Gastroesophageal sphincter (tissue), 4 donors: ENCODE measurements at regions not wholly inside any gene's neighbourhood (a gene's known extent, or its start where the extent isn't known, plus 50 kb on each side); places are given as distances from the start of the nearest gene placed in this dataset.
"Not testable (repeated sequence)": the region's sequence is repeated elsewhere in the genome, so short reads cannot be mapped to it uniquely, and the experiment has no call there.

Experiments
- ATAC-seq: fragments of 150-250 bp; one replicate; pipeline ENCODE4 v1.9.1; 2016; ENCODE audit warnings: mild to moderate bottlenecking, moderate library complexity
- H3K27ac ChIP-seq, 4 donors: fragments of 200-600 bp; sonication (generic) in 3 of 4; 1 replicate in 3 of 4; 2 replicates in 1 of 4; pipeline ENCODE4 v1.5.1; 2016 to 2019
- H3K27me3 ChIP-seq: fragments of 200-600 bp; sonication (generic); one replicate; pipeline ENCODE4 v1.5.1; 2019
- H3K36me3 ChIP-seq, 2 donors: fragments of 200-600 bp; sonication (generic); one replicate each; pipeline ENCODE4 v1.5.1; 2019; ENCODE audit warnings: control low read depth in 1 of 2
- H3K4me1 ChIP-seq, 3 donors: fragments of 200-600 bp; sonication (generic); 1 replicate in 2 of 3; 2 replicates in 1 of 3; pipeline ENCODE4 v1.5.1; 2016 to 2019; ENCODE audit warnings: control low read depth in 2 of 3
- H3K4me3 ChIP-seq, 2 donors: fragments of 200-600 bp; sonication (generic); one replicate each; pipeline ENCODE4 v1.5.1; 2019; ENCODE audit warnings: mild to moderate bottlenecking in 1 of 2, moderate library complexity in 1 of 2
- H3K9me3 ChIP-seq, 3 donors: fragments of 200-600 bp; sonication (generic); one replicate each; pipeline ENCODE4 v1.5.1; 2017 to 2019; ENCODE audit warnings: control low read depth in 2 of 3
- EP300 ChIP-seq: sonication (generic); formaldehyde crosslinking; IDR thresholded peaks from one replicate; pipeline ENCODE4 v1.6.1; 2017; ENCODE audit warnings: antibody characterized with exemption, mild to moderate bottlenecking
- POLR2A ChIP-seq, 2 donors: fragments of 450-650 bp; IDR thresholded peaks; one replicate each; pipeline ENCODE4 v1.6.1; 2017; ENCODE audit warnings: antibody characterized with exemption in 2 of 2, mild to moderate bottlenecking in 2 of 2, moderate library complexity in 1 of 2
- POLR2AphosphoS5 ChIP-seq: sonication (generic); formaldehyde crosslinking; IDR thresholded peaks from one replicate; pipeline ENCODE4 v1.6.1; 2017; ENCODE audit warnings: antibody characterized with exemption
- WGBS, 2 donors: methylation state at CpG; one replicate each; pipeline ENCODE4 v1.1.5; 2018; ENCODE audit warnings: low coverage in 1 of 2; 5-methylcytosine and 5-hydroxymethylcytosine counted together
- TF ChIP-seq, protein P1 (sequence below), 4 experiments: fragments of 200-600 bp in 2 of 4; fragments of 450-650 bp in 2 of 4; sonication (generic) in 1 of 4; IDR thresholded peaks; one replicate each; pipeline ENCODE4 v1.5.1; 2017 to 2019; ENCODE audit warnings: antibody characterized with exemption in 4 of 4, mild to moderate bottlenecking in 2 of 4, moderate library complexity in 2 of 4

DNA sequence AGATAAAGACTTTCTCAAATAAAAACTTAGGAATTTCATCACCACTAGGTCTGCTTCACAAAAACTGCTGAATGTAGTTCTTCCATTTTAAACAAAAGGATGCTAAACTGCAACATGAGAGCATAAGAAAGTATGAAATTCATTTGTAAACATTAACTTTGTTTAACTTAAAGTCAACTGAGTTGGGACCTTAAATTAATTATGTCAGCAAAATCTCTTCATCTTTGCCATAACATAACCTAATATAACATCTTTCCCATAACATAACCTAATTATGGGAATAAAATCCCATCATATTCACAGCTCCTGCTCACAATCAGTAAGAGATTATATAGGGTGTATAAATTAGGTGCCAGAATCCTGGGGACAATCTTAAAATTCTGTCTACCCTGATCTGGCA lies 78.8 kb upstream of the PCSK5 start:
- Histone ChIP-seq H3K4me1 (no peaks in the 10 kb centered on the region), H3K36me3 (no peaks in the 10 kb centered on the region), H3K27me3 (no peaks in the 10 kb centered on the region), H3K9me3 (peaks cover 0 to 57% (median 0%) of the 10 kb centered on the region in 3 donors), H3K4me3 (no peak overlapping the region), H3K27ac (no peak overlapping the region)
- TF ChIP-seq, protein P1, sequence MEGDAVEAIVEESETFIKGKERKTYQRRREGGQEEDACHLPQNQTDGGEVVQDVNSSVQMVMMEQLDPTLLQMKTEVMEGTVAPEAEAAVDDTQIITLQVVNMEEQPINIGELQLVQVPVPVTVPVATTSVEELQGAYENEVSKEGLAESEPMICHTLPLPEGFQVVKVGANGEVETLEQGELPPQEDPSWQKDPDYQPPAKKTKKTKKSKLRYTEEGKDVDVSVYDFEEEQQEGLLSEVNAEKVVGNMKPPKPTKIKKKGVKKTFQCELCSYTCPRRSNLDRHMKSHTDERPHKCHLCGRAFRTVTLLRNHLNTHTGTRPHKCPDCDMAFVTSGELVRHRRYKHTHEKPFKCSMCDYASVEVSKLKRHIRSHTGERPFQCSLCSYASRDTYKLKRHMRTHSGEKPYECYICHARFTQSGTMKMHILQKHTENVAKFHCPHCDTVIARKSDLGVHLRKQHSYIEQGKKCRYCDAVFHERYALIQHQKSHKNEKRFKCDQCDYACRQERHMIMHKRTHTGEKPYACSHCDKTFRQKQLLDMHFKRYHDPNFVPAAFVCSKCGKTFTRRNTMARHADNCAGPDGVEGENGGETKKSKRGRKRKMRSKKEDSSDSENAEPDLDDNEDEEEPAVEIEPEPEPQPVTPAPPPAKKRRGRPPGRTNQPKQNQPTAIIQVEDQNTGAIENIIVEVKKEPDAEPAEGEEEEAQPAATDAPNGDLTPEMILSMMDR (IDR thresholded peaks at IDR 0.05) = no peak
- TF ChIP-seq POLR2AphosphoS5 = no peak
- no peak for TF ChIP-seq POLR2A (IDR thresholded peaks at IDR 0.05)
- no peak for TF ChIP-seq EP300
- no peak for ATAC-seq

DNA sequence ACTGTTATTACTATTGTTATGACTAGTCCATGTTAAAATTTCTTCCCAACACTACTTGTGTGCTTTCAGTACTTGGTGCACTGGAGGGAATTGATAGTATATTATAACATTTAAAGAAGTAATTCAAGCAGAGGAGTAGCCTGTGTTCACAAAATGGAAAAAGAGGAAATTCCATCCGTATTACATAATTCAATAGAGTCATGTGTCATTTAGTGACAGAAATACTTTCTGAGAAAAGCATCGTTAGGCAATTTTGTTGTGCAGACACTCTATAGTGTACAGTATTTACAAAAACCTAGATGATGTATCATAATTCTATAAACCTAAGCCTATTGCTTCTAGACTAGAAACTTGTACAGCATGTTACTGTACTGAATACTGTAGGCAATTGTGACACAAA lies 78.3 kb upstream of the PCSK5 start:
- TF ChIP-seq POLR2A (IDR thresholded peaks at IDR 0.05) = no peak
- TF ChIP-seq, protein P1 (IDR thresholded peaks at IDR 0.05) = no peak
- TF ChIP-seq EP300 = no peak
- no peak for TF ChIP-seq POLR2AphosphoS5
- 61 to 67% methylated on average over 2 of the region's 2 CpGs for WGBS, 2 donors

GRCh38 chr9:75814667-75815066 lies 75.8 kb upstream of the PCSK5 start:
- H3K9me3 ChIP-seq = peaks cover 0 to 68% (median 0%) of the 10 kb centered on the region in 3 donors
- no peak for ATAC-seq
- H3K27ac ChIP-seq = no peak overlapping the region
- TF ChIP-seq POLR2A (IDR thresholded peaks at IDR 0.05) (no peak), POLR2AphosphoS5 (no peak), EP300 (no peak)
- TF ChIP-seq, protein P1 (IDR thresholded peaks at IDR 0.05) = no peak
- H3K4me3 ChIP-seq = no peak overlapping the region
- no peaks in the 10 kb centered on the region for H3K27me3 ChIP-seq
- no peaks in the 10 kb centered on the region for H3K36me3 ChIP-seq
- no peaks in the 10 kb centered on the region for H3K4me1 ChIP-seq

More for the DNA sequence above, 78.3 kb upstream of the PCSK5 start:
- peaks cover 0 to 62% (median 0%) of the 10 kb centered on the region in 3 donors for H3K9me3 ChIP-seq
- no peak overlapping the region for H3K4me3 ChIP-seq
- no peak overlapping the region for H3K27ac ChIP-seq
- no peaks in the 10 kb centered on the region for H3K27me3 ChIP-seq
- no peaks in the 10 kb centered on the region for H3K36me3 ChIP-seq
- no peak for ATAC-seq
- H3K4me1 ChIP-seq = no peaks in the 10 kb centered on the region

DNA sequence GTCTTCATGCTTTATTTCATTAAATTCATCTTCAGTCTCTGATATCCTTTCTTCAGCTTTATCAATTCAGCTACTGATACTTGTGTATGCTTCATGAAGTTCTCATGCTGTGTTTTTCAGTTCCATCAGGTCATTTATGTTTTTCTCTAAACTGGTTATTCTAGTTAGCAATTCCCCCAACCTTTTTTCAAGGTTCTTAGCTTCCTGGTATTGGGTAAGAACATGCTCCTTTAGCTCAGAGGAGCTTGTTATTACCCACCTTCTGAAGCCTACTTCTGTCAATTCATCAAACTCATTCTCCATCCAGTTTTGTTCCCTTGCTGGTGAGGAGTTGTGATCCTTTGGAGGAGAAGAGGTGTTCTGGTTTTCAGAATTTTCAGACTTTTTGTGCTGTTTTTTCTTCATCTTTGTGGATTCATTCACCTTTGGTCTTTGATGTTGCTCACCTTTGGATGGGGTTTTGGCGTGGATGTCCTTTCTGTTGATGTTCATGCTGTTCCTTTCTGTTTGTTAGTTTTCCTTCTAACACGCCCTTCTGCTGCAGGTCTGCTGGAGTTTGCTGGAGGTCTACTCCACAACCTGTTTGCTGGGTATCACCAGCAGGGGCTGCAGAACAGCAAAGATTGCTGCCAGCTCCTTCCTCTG lies 69.9 kb upstream of the PCSK5 start:
- not testable (repeated sequence) for H3K4me3 ChIP-seq, ATAC-seq
- 86% methylated on average over 1 of the region's 2 CpGs; no CpG with 5 or more reads in 1 of the 2 donors for WGBS, 2 donors

GRCh38 chr9:75823151-75823550 lies 67.3 kb upstream of the PCSK5 start:
- no peak for ATAC-seq
- 40 to 48% methylated on average over 2 of the region's 2 CpGs for WGBS, 2 donors
- H3K27me3 ChIP-seq = no peaks in the 10 kb centered on the region
- peaks cover 0 to 17% (median 4%) of the 10 kb centered on the region in 3 donors for H3K4me1 ChIP-seq
- H3K9me3 ChIP-seq = no peaks in the 10 kb centered on the region
- H3K27ac ChIP-seq = no peak overlapping the region
- no peaks in the 10 kb centered on the region for H3K36me3 ChIP-seq
- no peak overlapping the region for H3K4me3 ChIP-seq
- TF ChIP-seq EP300 (no peak), POLR2AphosphoS5 (no peak)

More for the DNA sequence above, 69.9 kb upstream of the PCSK5 start:
- Histone ChIP-seq H3K9me3 (peaks cover 0 to 21% (median 0%) of the 10 kb centered on the region in 3 donors), H3K4me1 (peaks cover 0 to 13% (median 4%) of the 10 kb centered on the region in 3 donors)
- not testable (repeated sequence) for H3K27ac ChIP-seq, H3K36me3 ChIP-seq, H3K27me3 ChIP-seq

- no peaks in the 10 kb centered on the region for H3K36me3 ChIP-seq
- peaks cover 0 to 17% (median 4%) of the 10 kb centered on the region in 3 donors for H3K4me1 ChIP-seq
- no peak overlapping the region for H3K27ac ChIP-seq
- no peaks in the 10 kb centered on the region for H3K9me3 ChIP-seq
- WGBS, 2 donors = 20 to 54% methylated on average over 1 to 3 of the region's 3 CpGs
- ATAC-seq = no peak
- H3K4me3 ChIP-seq = no peak overlapping the region
- H3K27me3 ChIP-seq = no peaks in the 10 kb centered on the region
- TF ChIP-seq EP300 (no peak), POLR2AphosphoS5 (no peak), POLR2A (IDR thresholded peaks at IDR 0.05) (no peak)
- TF ChIP-seq, protein P1 (IDR thresholded peaks at IDR 0.05) = no peak
Measured at GRCh38 chr9:75824816-75825568, 65.5 kb upstream of the PCSK5 start.
